GM19467 (cell line): ENCODE measurements at regions not wholly inside any gene's neighbourhood (a gene's known extent, or its start where the extent isn't known, plus 50 kb on each side); places are given as distances from the start of the nearest gene placed in this dataset.

Experiments
- ATAC-seq: cut with Tn5 transposase; IDR thresholded peaks from one replicate; pipeline ENCODE4 v1.9.1; 2021; ENCODE audit warnings: mild to moderate bottlenecking, moderate library complexity; ENCODE audit not compliant: unreplicated experiment

- ATAC-seq = no peak
Observed at GRCh38 chr13:72039126-72039525, 172.1 kb upstream of the DACH1 start.

- ATAC-seq = no peak
Observed at GRCh38 chr13:72029981-72030380, 163.0 kb upstream of the DACH1 start.

DNA sequence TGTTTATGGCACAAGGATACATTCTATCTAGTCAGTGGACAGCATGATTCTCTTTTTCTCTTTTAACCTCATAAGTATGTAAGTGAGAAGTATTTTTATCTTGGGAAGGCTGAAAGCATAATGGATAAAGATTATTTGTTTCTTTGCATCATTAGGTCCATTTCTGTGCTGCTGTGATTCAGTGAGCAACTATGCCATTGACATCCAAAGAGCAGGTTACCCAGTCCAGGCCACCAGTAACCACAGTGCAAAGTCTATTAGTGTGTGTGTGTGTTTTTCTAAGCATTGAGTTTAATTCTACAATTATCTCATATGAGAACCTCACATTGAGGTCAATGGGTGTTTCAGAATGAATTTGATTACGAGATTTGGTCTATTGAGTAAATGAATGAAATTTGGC is 158.8 kb upstream of the DACH1 start:
- no peak for ATAC-seq

DNA sequence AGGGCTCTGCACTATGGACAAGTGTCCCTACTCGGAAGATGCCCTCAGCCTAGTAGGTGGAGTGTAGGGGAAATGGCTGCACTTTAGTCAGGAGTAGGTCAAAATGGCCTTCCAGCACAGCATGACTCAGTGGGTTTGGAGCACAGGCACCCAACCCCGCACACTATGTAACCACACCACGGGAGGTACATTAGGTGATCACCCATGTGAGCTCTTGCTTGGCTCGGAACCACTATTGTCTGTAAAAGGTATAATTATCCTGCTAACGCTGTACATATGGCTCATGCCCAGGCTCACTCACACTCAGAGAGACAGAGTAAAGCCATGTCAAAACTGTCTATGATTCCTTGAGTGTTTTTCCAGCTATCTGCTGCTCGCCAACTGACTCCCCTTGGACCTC is 156.9 kb upstream of the DACH1 start:
- ATAC-seq = no peak

- no peak for ATAC-seq
Observed at GRCh38 chr13:72005455-72005854, 138.5 kb upstream of the DACH1 start.

GRCh38 chr13:72004784-72005374 is 137.9 kb upstream of the DACH1 start:
- no peak for ATAC-seq

DNA sequence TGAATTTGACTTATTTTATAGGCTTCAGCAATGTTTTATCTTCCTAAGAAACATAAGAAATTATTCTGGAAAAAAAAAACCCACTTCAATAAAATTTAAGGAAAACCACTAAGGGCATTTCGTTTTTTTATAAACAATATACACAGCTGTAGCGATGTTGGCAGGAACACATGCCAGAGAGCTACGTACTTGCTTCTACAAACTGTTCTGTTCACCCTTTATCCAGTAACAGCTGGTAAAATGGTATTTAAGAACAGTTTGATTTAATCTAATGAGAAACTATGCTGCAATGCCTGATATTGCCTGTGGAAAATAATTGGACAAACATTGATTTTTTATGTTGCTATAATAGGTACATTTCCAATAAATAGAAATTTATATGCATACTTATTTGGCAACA is 137.2 kb upstream of the DACH1 start:
- no peak for ATAC-seq

- no peak for ATAC-seq
Observed at GRCh38 chr13:71998223-71998622, 131.2 kb upstream of the DACH1 start.

GRCh38 chr13:71979616-71980015 is 112.6 kb upstream of the DACH1 start:
- no peak for ATAC-seq

- no peak for ATAC-seq
Observed at GRCh38 chr13:71977028-71977427, 110.0 kb upstream of the DACH1 start.

GRCh38 chr13:71967990-71968389 is 101.0 kb upstream of the DACH1 start:
- no peak for ATAC-seq

DNA sequence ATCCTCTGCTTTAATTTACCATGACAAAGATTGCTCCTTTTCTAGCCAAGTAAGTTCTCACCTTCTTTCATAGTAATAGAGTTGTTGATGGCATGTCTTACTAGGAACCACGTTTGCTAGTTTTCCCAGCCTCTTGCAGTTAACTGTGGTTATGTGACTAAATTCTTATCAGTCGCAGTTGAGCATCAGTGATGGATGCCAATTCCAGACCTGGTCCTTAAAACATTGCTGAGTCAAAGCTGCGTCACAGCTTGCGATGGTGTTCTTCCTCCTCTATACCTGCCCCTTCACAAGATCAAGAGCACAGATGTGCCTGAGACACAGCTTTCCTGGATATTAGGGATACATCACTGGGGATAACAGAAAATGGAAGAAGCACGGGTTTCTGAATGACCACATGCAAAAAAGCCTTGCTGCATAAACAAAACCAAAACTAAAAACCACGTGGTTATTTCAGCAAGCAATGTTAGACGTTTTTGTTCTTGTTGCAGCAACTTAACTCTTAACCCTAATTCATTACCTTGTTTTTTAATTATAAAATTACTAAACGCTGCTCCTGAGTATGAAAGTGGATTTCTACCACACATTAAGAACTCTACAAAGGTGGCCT is 97.6 kb upstream of the DACH1 start:
- no peak for ATAC-seq

- ATAC-seq = no peak
Observed at GRCh38 chr13:71962735-71963134, 95.7 kb upstream of the DACH1 start.

- ATAC-seq = no peak
Observed at GRCh38 chr13:71962126-71962525, 95.1 kb upstream of the DACH1 start.

GRCh38 chr13:71949441-71949840 is 82.4 kb upstream of the DACH1 start:
- no peak for ATAC-seq

DNA sequence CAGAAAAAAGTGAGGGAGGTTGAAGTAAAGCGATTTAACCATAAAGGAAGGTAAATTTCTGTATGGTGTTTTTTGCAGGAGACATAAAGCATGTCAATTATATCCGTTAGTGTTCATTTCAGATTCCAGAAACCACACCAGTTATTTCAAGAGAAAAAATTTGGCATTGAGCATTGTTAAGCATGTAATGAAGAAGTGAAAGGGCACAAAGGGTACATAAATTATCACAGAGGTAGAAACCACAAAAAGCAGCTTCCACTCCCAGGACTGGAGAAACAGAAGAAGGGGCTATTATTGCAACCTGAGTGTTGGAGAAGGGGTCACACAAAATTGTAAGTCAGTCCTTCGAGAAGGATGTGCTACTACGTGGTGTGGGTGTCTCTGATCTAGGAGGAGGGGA is 72.2 kb upstream of the DACH1 start:
- no peak for ATAC-seq

GRCh38 chr13:71935166-71935840 is 68.3 kb upstream of the DACH1 start:
- no peak for ATAC-seq

GRCh38 chr13:71924931-71925330 is 57.9 kb upstream of the DACH1 start:
- ATAC-seq = no peak

- no peak for ATAC-seq
Observed at GRCh38 chr13:71922194-71922593, 55.2 kb upstream of the DACH1 start.
